Heart right ventricle (tissue), 16 donors: ENCODE measurements at regions not wholly inside any gene's neighbourhood (a gene's known extent, or its start where the extent isn't known, plus 50 kb on each side); places are given as distances from the start of the nearest gene placed in this dataset.

Source experiments
- ATAC-seq, 8 donors: fragments of 200-7000 bp; cut with Tn5 transposase; one replicate each; pipeline ENCODE4 v1.9.1; 2020; ENCODE audit warnings: mild to moderate bottlenecking in 8 of 8, moderate library complexity in 8 of 8, moderate number of reproducible peaks in 1 of 8
- DNase-seq, 2 donors: peaks; one replicate each; pipeline ENCODE4 v3.0.0-alpha.2; 2020
- H3K27ac ChIP-seq, 10 donors: fragments of 200-600 bp; sonication (generic) in 2 of 10; one replicate each; pipeline versions ENCODE4 v1.5.0 to v1.8.0; 2020 to 2022; ENCODE audit warnings: mild to moderate bottlenecking in 3 of 10
- H3K27me3 ChIP-seq, 7 donors: fragments of 200-600 bp; one replicate each; pipeline ENCODE4 v1.8.0; 2021 to 2022; ENCODE audit warnings: mild to moderate bottlenecking in 2 of 7
- H3K36me3 ChIP-seq, 9 donors: fragments of 200-600 bp; sonication (generic) in 1 of 9; one replicate each; pipeline versions ENCODE4 v1.5.0 to v1.8.0; 2020 to 2022; ENCODE audit warnings: mild to moderate bottlenecking in 2 of 9
- H3K4me1 ChIP-seq, 9 donors: fragments of 200-600 bp; sonication (generic) in 1 of 9; one replicate each; pipeline versions ENCODE4 v1.5.0 to v1.8.0; 2020 to 2022; ENCODE audit warnings: mild to moderate bottlenecking in 4 of 9
- H3K4me3 ChIP-seq, 10 donors: fragments of 200-600 bp; sonication (generic) in 2 of 10; one replicate each; pipeline versions ENCODE4 v1.5.0 to v1.8.0; 2020 to 2022; ENCODE audit warnings: mild to moderate bottlenecking in 7 of 10, moderate library complexity in 2 of 10
- H3K9me3 ChIP-seq, 11 donors: fragments of 200-600 bp in 10 of 11; sonication (generic) in 2 of 11; one replicate each; pipeline versions ENCODE4 v1.5.0 to v1.8.0; 2013 to 2022; ENCODE audit warnings: mild to moderate bottlenecking in 2 of 11, control low read depth in 1 of 11, moderate library complexity in 1 of 11
- CTCF ChIP-seq, 9 donors: fragments of 200-600 bp; sonication (generic) in 2 of 9; IDR thresholded peaks; one replicate each; pipeline versions ENCODE4 v1.5.0 to v1.8.0; 2021 to 2022; ENCODE audit warnings: antibody characterized with exemption in 9 of 9, mild to moderate bottlenecking in 5 of 9, moderate library complexity in 1 of 9
- WGBS, 2 donors: extraction: QIAGEN DNeasy Blood & Tissue Kit; methylation state at CpG; one replicate each; pipeline ENCODE4 v1.1.7; 2013; ENCODE audit warnings: inconsistent platforms in 1 of 2; 5-methylcytosine and 5-hydroxymethylcytosine counted together
- intact Hi-C, 10 donors: fragments of 100-400 bp; cut with DNase I; formaldehyde crosslinking; loops; one replicate each; pipeline versions ENCODE4 v1.11.1 to v1.14.2; 2022
- donor health status: Arrhythmogenic right ventricular cardiomyopathy.
- donor health status: ischemic (EF 13 %, LVEDD 7.1; RV severe dilation, severe dysfunction).
- donor health status: healthy with polysubstance abuse.
- donor health status: DM: no; HTN: yes; CAD: no.
- donor health status: DM: no; HTN: no; CAD: no.
- donor health status: ischemic (EF 25% LVEDD 6.9; RV normal size, moderate dysfunction).
- donor health status: ischemic (EF 25% LVEDD 5.7; RV mildly dilated, moderate dysfunction).
- donor health status: healthy.
- donor health status: DM: yes; HTN: yes; CAD: no.
- donor health status: Ischemic cardiomyopathy.
- donor health status: ischemic (EF 35%, LVEDD 5.7; RV mildly dilated, moderate dysfunction).
- donor health status: nonischemic (EF 11% LVEDD 7.7; RV severe dilation, severe dysfunction).
- donor health status: DM: yes; HTN: yes; CAD: no.
- donor health status: PGD.
- donor health status: ischemic (EF 29% LVEDD 5.4; RV normal size, mild dysfunction).
- donor health status: nonischemic (EF 23%, LVEDD 6.1; RV moderate dilation, normal function).

GRCh38 chr5:120293796-120294195, 170.3 kb upstream of the PRR16 start:
- Histone ChIP-seq H3K4me1 (peaks cover 0 to 5% (median 0%) of the 10 kb centered on the region in 9 donors), H3K27me3 (no peaks in the 10 kb centered on the region), H3K36me3 (no peaks in the 10 kb centered on the region), H3K27ac (no peak overlapping the region), H3K9me3 (no peaks in the 10 kb centered on the region), H3K4me3 (no peak overlapping the region)
- no peak for ATAC-seq
- WGBS, 2 donors, result 60% methylated on average over 3 of the region's 3 CpGs
- intact Hi-C loops, result no loop called here
- DNase-seq, result no peak
- TF ChIP-seq CTCF (IDR thresholded peaks at IDR 0.05), result no peak

GRCh38 chr5:120297616-120298015, 166.5 kb upstream of the PRR16 start:
- no peaks in the 10 kb centered on the region for H3K27me3 ChIP-seq
- intact Hi-C loops, result no loop called here
- DNase-seq (no peak), ATAC-seq (no peak)
- TF ChIP-seq CTCF (IDR thresholded peaks at IDR 0.05), result no peak
- no peaks in the 10 kb centered on the region for H3K9me3 ChIP-seq
- H3K4me1 ChIP-seq, result peaks cover 0 to 5% (median 0%) of the 10 kb centered on the region in 9 donors
- no peak overlapping the region for H3K27ac ChIP-seq
- no peak overlapping the region for H3K4me3 ChIP-seq
- H3K36me3 ChIP-seq, result no peaks in the 10 kb centered on the region
- 76 to 78% methylated on average over 1 of the region's 1 CpG for WGBS, 2 donors

- ATAC-seq (no peak), DNase-seq (no peak)
- H3K27ac ChIP-seq, result no peak overlapping the region
- no peak overlapping the region for H3K4me3 ChIP-seq
- H3K4me1 ChIP-seq, result peaks cover 0 to 5% (median 0%) of the 10 kb centered on the region in 9 donors
- no peaks in the 10 kb centered on the region for H3K36me3 ChIP-seq
- WGBS, 2 donors, result 73 to 76% methylated on average over 1 of the region's 1 CpG
- intact Hi-C loops, result no loop called here
- no peak for TF ChIP-seq CTCF (IDR thresholded peaks at IDR 0.05)
- no peaks in the 10 kb centered on the region for H3K27me3 ChIP-seq
- no peaks in the 10 kb centered on the region for H3K9me3 ChIP-seq
Observed at GRCh38 chr5:120298981-120299380, 165.1 kb upstream of the PRR16 start.

GRCh38 chr5:120304663-120305062, 159.4 kb upstream of the PRR16 start:
- H3K9me3 ChIP-seq, result no peaks in the 10 kb centered on the region
- intact Hi-C loops, result no loop called here
- no peaks in the 10 kb centered on the region for H3K36me3 ChIP-seq
- ATAC-seq, result no peak
- 25 to 55% methylated on average over 2 of the region's 2 CpGs for WGBS, 2 donors
- DNase-seq, result no peak
- H3K27me3 ChIP-seq, result no peaks in the 10 kb centered on the region
- H3K27ac ChIP-seq, result no peak overlapping the region
- H3K4me1 ChIP-seq, result no peaks in the 10 kb centered on the region
- no peak for TF ChIP-seq CTCF (IDR thresholded peaks at IDR 0.05)
- no peak overlapping the region for H3K4me3 ChIP-seq

- no peaks in the 10 kb centered on the region for H3K4me1 ChIP-seq
- H3K27me3 ChIP-seq, result no peaks in the 10 kb centered on the region
- H3K9me3 ChIP-seq, result peaks cover 0 to 4% (median 0%) of the 10 kb centered on the region in 11 donors
- intact Hi-C loops, result no loop called here
- no peak for DNase-seq
- 58 to 59% methylated on average over 3 of the region's 3 CpGs for WGBS, 2 donors
- H3K27ac ChIP-seq, result no peak overlapping the region
- no peak for ATAC-seq
- no peak overlapping the region for H3K4me3 ChIP-seq
- no peaks in the 10 kb centered on the region for H3K36me3 ChIP-seq
- no peak for TF ChIP-seq CTCF (IDR thresholded peaks at IDR 0.05)
Observed at GRCh38 chr5:120306303-120306702, 157.8 kb upstream of the PRR16 start.
